ENCODE measurements at regions not wholly inside any gene's neighbourhood (a gene's known extent, or its start where the extent isn't known, plus 50 kb on each side); places are given as distances from the start of the nearest gene placed in this dataset.
A peak's percentile ranks its signal among the peaks of the same experiment; 100 is the strongest.

- DNase-seq (ENCODE audit: low spot score): no peak
Observed at GRCh38 chr9:14031810-14032209, 282.1 kb downstream of the NFIB start.

GRCh38 chr9:14031060-14031414 is 282.9 kb downstream of the NFIB start:
- DNase-seq (ENCODE audit: low spot score): no peak

DNA sequence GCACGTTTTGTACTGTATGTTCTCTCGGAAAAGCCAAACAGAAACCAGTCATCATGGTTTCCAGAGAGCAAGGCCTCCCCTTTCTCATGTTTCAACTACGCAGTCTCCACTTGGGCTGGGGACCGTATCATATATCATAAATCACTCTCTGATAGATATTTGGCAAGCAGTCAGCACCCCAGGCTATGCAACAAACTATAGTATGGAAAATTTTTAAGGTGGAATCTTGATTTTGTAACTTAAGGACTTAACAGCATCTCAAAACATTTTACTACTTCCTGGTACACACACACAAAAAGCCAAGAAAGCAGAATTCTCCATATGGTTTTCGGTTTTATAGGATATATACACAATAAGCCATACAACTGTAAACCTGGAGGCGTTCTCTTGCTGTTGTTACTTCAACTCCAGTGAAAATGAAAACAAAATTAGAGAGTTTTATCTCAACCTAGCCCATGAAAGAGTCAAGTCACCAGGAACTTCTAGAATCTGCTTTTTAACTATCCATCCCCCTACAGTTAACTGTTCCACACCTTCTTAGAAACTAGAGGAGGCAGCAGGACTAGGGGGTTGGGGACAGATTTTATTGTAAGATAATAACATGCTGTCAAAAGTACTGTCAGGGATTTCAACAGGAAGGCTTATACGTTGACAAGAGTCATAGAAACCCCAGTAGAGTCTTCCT is 283.4 kb downstream of the NFIB start:
- DNase-seq (ENCODE audit: low spot score): peak; percentile 35

- DNase-seq (ENCODE audit: low spot score): no peak
Observed at GRCh38 chr9:14029806-14030374, 284.1 kb downstream of the NFIB start.

DNA sequence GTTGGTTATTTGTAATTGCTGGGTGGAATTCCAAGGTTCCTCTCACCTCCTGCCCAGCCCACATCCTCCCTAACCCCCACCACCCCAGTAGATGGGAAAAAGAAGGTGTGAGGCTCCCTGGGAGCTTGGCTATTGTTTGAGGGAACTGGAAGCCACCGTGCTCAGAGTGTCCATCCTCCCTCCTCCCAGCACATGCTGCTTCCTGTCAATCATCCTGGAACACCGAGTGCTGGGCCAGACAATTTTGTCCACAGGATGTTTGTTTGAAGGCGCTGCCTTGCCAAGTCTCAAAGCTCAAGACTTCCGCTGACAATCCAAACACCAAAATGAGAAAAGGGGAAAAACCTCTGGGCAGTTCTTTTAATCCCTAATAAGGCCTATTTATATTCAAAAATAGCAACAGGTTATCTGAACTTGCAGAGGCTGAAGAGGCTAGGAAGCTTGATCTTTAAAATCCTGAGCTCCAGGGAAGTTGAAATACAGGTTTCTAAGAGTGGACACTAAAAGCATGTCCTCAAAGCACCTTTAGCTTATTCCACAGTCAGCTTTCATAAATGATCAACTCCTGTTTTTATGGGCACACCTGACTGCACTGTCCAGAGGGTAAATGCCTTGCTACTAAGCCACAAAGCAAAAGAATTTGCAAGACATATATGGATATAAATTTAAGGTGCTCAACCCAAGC is 286.7 kb downstream of the NFIB start:
- DNase-seq (ENCODE audit: low spot score): no peak

- no peak for DNase-seq (ENCODE audit: low spot score)
Observed at GRCh38 chr9:14025741-14026140, 288.2 kb downstream of the NFIB start.

GRCh38 chr9:14023285-14023684 is 290.7 kb downstream of the NFIB start:
- DNase-seq (ENCODE audit: low spot score): no peak

GRCh38 chr9:14021871-14022525 is 291.9 kb downstream of the NFIB start:
- no peak for DNase-seq (ENCODE audit: low spot score)

GRCh38 chr9:14018081-14018480 is 295.9 kb downstream of the NFIB start:
- peak; percentile 43 for DNase-seq (ENCODE audit: low spot score)

DNA sequence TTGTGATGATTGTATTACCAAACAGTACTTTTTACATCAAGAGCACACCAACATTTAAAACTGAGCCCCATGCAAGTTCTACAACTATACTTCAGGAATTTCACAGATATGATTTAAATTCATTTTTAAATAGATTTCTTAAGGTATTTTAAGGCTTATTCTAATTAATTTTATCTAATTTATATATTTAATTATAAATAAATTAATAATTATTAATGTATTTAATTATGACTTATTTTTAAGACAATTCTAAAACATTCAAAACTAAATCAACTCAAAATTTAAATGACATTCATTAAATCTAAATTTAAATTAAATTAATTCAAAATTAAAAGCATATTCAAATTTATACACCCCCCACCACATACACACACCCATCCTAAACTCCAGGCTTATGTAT is 299.2 kb downstream of the NFIB start:
- no peak for DNase-seq (ENCODE audit: low spot score)

- DNase-seq (ENCODE audit: low spot score): no peak
Observed at GRCh38 chr9:14014218-14014617, 299.7 kb downstream of the NFIB start.

DNA sequence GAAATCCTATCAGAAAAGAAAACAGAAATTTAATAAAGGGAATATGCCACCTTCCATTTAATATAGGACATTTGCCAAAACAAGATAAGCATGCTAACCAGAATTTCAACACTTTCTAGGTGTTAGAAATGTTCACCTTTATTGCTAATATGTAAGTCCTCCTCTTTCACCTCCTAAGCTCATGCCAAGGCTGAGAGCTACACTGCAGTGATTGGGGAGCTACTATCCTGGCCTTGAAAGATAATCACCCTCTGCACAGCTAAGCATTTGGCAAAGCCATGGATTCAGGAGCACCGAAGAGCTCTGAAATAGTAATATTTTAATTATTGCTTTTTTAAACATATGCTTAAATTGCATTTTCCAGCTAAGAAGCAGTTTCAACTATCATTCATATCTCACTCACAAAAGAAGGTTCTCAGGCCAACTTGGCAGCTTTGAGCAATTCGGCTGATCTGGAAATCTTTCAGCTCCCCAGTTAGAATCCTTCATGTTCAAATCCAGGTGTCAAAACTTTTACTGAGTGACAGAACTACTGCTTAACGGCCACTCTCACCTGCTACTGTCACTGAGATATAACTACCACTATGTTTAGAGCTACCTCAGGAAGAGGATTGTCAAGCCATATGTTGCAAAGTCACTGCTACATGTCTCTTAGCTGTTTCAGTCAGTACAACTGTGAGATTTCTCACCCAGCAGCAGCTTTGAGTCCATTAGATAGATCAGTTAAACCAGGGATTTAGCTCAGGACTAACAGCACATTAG is 302.0 kb downstream of the NFIB start:
- DNase-seq (ENCODE audit: low spot score): no peak

- no peak for DNase-seq (ENCODE audit: low spot score)
Observed at GRCh38 chr9:14007190-14007769, 306.7 kb downstream of the NFIB start.

- no peak for DNase-seq (ENCODE audit: low spot score)
Observed at GRCh38 chr9:14006386-14007187, 307.4 kb downstream of the NFIB start.

- no peak for DNase-seq (ENCODE audit: low spot score)
Observed at GRCh38 chr9:14004110-14004509, 309.8 kb downstream of the NFIB start.

- no peak for DNase-seq (ENCODE audit: low spot score)
Observed at GRCh38 chr9:13994240-13994639, 319.7 kb downstream of the NFIB start.

GRCh38 chr9:13993632-13994185 is 320.2 kb downstream of the NFIB start:
- no peak for DNase-seq (ENCODE audit: low spot score)

DNA sequence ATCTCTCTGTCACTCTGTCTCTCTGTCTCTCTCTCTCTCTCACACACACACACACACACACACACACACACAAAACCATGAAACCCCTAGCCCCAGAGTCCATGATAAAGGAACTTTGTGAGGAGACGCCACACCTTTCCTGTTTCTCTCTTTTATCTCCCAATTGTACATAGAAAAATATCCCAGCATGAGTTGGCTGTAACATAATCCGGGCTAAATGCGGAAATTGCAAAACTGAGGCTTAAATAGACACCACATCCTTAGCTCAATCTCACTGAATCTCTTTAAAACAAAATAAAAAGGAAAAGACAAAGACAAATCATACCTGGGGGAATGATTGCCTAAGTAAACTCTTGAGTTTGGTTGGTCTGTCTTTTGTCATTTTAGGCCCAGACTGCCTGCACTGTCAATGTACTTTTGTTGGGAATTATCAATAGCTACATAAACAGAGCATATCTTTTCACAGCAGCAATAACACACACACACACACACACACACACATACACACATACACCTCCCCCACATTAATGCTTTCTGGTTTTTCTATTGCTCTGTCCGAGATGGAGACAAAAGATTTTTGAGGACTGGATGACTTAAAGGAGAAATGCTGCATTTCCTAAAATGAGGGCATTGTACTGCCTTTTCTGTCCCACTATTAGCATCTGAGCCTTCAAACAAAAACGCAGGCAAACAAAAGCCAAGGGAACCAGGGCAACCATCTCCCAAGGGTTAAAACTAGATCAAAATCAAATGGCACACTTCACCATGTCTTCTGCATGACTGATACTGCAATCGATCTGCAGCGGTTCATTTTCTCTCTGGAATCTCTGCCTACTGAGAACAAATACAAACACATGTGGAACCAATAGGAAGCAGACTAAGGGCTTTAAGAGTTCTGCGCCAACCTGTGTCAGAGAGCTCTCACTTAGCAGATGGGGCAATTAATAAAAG is 321.5 kb downstream of the NFIB start:
- DNase-seq (ENCODE audit: low spot score): no peak

DNA sequence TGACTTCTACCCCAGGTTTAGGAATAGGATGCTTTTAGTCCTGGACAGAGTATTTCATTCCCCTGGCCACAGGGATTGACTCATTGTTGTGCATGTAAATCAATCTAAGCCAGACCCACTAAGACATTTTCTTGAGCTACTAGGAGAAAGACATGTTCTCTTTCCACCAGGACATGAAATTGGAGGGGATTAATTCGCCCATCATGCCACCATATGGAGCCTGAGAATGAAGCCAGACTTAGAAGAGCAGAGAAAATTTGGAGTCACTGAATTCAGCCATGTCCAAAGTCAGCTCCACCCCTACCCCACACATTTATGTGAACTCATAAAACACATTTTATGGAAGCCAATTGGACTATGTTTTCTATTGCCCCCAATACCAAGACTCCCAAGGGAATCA is 322.5 kb downstream of the NFIB start:
- no peak for DNase-seq (ENCODE audit: low spot score)

DNA sequence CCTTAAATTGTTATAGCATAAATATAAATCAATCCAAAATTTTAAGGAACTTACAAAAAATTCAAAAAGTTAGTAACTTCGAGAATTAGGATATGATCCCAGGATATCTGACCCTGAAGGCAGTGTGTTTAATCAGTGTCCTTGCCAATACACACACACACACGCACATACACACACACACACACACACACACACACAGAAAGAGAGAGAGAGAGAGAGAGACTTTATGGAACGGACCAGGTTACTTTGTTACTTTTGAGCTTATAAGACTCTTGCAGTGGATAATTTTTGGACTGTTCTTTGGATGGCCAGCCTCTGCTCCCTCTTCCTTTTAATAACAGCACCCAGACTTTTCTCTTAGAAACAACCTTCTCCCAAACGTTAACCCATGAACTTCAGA is 322.9 kb downstream of the NFIB start:
- no peak for DNase-seq (ENCODE audit: low spot score)

Data from AG20443 (cell line).